HepG2 (cell line): ENCODE measurements at regions not wholly inside any gene's neighbourhood (a gene's known extent, or its start where the extent isn't known, plus 50 kb on each side); places are given as distances from the start of the nearest gene placed in this dataset.

Experiments
- ATAC-seq: fragments of 200-7000 bp; cut with Tn5 transposase; 3 replicates; pipeline ENCODE4 v1.9.1; 2020; ENCODE audit warnings: mild to moderate bottlenecking, moderate library complexity
- BruUV-seq: library from RNA; stranded (reverse); fragments of 400-500 nt; replicated peaks from 2 replicates; lab custom pipeline; 2021; lab: Mats Ljungman, UMichigan
- CTCF ChIA-PET: fragments of 300-600 bp; formaldehyde crosslinking; extraction: SDS; loops from one replicate; lab custom pipeline; 2021; ENCODE audit warnings: low total read pairs, inconsistent platforms, low intra/inter-chr PET ratio; lab: Yijun Ruan, JAX
- POLR2A ChIA-PET: fragments of 350-600 bp; sonication (Branson Sonifier 250); formaldehyde crosslinking; loops from one replicate; lab custom pipeline; 2020; ENCODE audit warnings: antibody characterized with exemption, inconsistent platforms; lab: Yijun Ruan, JAX
- DNase-seq: peaks from one replicate; pipeline ENCODE4 v3.0.0-alpha.2; 2015; ENCODE audit warnings: low spot score
- FAIRE-seq: peaks from 3 replicates; lab custom pipeline; 2011; peaks lifted over from hg19 to GRCh38; lab: Jason Lieb, UNC
- H2AFZ ChIP-seq: one replicate; pipeline ENCODE4 v1.6.1; 2011; ENCODE audit warnings: low read length, inconsistent platforms
- H3K27ac ChIP-seq: fragments of 300-600 bp; 3 replicates; pipeline ENCODE4 v1.8.0; 2011; ENCODE audit warnings: mixed run types, mild to moderate bottlenecking, mixed read lengths, low read length, inconsistent platforms; ENCODE audit not compliant: insufficient read depth; ENCODE audit errors: extremely low read length
- H3K27me3 ChIP-seq, 2 experiments: fragments of 200-600 bp in 1 of 2; 2 replicates in 1 of 2; 3 replicates in 1 of 2; pipeline versions ENCODE4 v1.6.0 to v1.8.0; 2011; ENCODE audit warnings: low read length in 2 of 2, mild to moderate bottlenecking in 2 of 2, moderate library complexity in 2 of 2, inconsistent platforms in 1 of 2; ENCODE audit not compliant: insufficient read depth in 2 of 2, control insufficient read depth in 1 of 2
- H3K36me3 ChIP-seq, 2 experiments: fragments of 200-600 bp in 1 of 2; replicated peaks in 1 of 2; 2 replicates in 1 of 2; 3 replicates in 1 of 2; pipeline versions ENCODE4 v1.5.1 to v1.8.0; 2011; ENCODE audit warnings: low read length in 2 of 2, inconsistent platforms in 1 of 2; ENCODE audit not compliant: insufficient read depth in 2 of 2, control insufficient read depth in 1 of 2
- H3K4me1 ChIP-seq: 2 replicates; pipeline ENCODE4 v1.5.1; 2012; ENCODE audit warnings: low read length, inconsistent platforms; ENCODE audit not compliant: insufficient read depth
- H3K4me2 ChIP-seq: 2 replicates; pipeline ENCODE4 v1.6.0; 2011; ENCODE audit warnings: low read depth, low read length, inconsistent platforms
- H3K4me3 ChIP-seq, 3 experiments: fragments of 200-600 bp in 1 of 3; sonication (generic), shearing (Covaris generic) in 1 of 3; replicated peaks in 1 of 3; 2 replicates each; pipeline ENCODE4 v1.5.1; 2011 to 2016; ENCODE audit warnings: low read length in 3 of 3, inconsistent platforms in 2 of 3, low read depth in 2 of 3, mild to moderate bottlenecking in 2 of 3, control low read depth in 1 of 3, mixed read lengths in 1 of 3; ENCODE audit not compliant: insufficient read depth in 1 of 3
- H3K79me2 ChIP-seq: one replicate; pipeline ENCODE4 v1.6.1; 2011; ENCODE audit warnings: low read length, inconsistent platforms; ENCODE audit not compliant: insufficient read depth
- H3K9ac ChIP-seq: 2 replicates; pipeline ENCODE4 v1.6.0; 2011; ENCODE audit warnings: mild to moderate bottlenecking, low read depth, low read length, inconsistent platforms; ENCODE audit not compliant: insufficient read depth
- H3K9me3 ChIP-seq: 2 replicates; pipeline ENCODE4 v1.5.1; 2012; ENCODE audit warnings: mild to moderate bottlenecking, low read length
- H4K20me1 ChIP-seq: 2 replicates; pipeline ENCODE4 v1.6.0; 2011; ENCODE audit warnings: inconsistent platforms, mild to moderate bottlenecking, low read length, moderate library complexity; ENCODE audit not compliant: insufficient read depth
- CBFB ChIP-seq: sonication (generic); formaldehyde crosslinking; IDR thresholded peaks from 2 replicates; pipeline ENCODE4 v1.4.0; 2020; ENCODE audit warnings: missing genetic modification reagents
- CEBPG ChIP-seq: IDR thresholded peaks from 2 replicates; pipeline ENCODE4 v1.6.1; 2016
- JARID2 ChIP-seq: sonication (generic); formaldehyde crosslinking; IDR thresholded peaks from 2 replicates; pipeline ENCODE4 v1.8.1; 2023; ENCODE audit warnings: missing genetic modification reagents, inconsistent platforms; ENCODE audit not compliant: insufficient replicate concordance
- KLF6 ChIP-seq: IDR thresholded peaks from 2 replicates; pipeline ENCODE4 v1.8.0; 2016; ENCODE audit warnings: missing biosample characterization, missing genetic modification reagents
- MAF1 ChIP-seq: sonication (generic); formaldehyde crosslinking; IDR thresholded peaks from 2 replicates; pipeline ENCODE4 v1.5.0; 2020; ENCODE audit warnings: missing genetic modification reagents, borderline replicate concordance
- MNT ChIP-seq: fragments of 450-650 bp; IDR thresholded peaks from 2 replicates; pipeline ENCODE4 v1.6.1; 2016
- NBN ChIP-seq: fragments of 450-650 bp; conservative IDR thresholded peaks from 2 replicates; pipeline ENCODE4 v1.6.1; 2017
- RXRA ChIP-seq: sonication (generic); formaldehyde crosslinking; IDR thresholded peaks from 2 replicates; pipeline ENCODE4 v1.5.1; 2020; ENCODE audit warnings: missing genetic modification reagents
- SSRP1 ChIP-seq: IDR thresholded peaks from 2 replicates; pipeline ENCODE4 v1.6.1; 2016; ENCODE audit warnings: control low read depth
- ZKSCAN8 ChIP-seq: IDR thresholded peaks from 2 replicates; pipeline ENCODE4 v1.6.1; 2016; ENCODE audit warnings: borderline replicate concordance, missing genetic modification reagents, missing compliant biosample characterization
- ZNF160 ChIP-seq: sonication (generic); formaldehyde crosslinking; IDR thresholded peaks from 2 replicates; pipeline ENCODE4 v1.8.0; 2022; ENCODE audit warnings: mild to moderate bottlenecking, inconsistent platforms, missing genetic modification reagents
- ZNF281 ChIP-seq: sonication (generic); formaldehyde crosslinking; IDR thresholded peaks from 2 replicates; pipeline ENCODE4 v1.4.0; 2020; ENCODE audit warnings: missing genetic modification reagents, borderline replicate concordance
- ZNF451 ChIP-seq: sonication (generic); formaldehyde crosslinking; IDR thresholded peaks from 2 replicates; pipeline ENCODE4 v1.5.0; 2020; ENCODE audit warnings: mild to moderate bottlenecking, missing genetic modification reagents
- WGBS: methylation state at CpG from one replicate; pipeline ENCODE4 v1.1.6; 2017; ENCODE audit warnings: low lambda C conversion rate; 5-methylcytosine and 5-hydroxymethylcytosine counted together
- in situ Hi-C: cut with HindIII; loops from 2 replicates; pipeline ENCODE4 v1.10.0; 2017; ENCODE audit warnings: low pct_unique_long_range_greater_than_20kb; ENCODE audit not compliant: extremely low pct_ligation_motif_present
- intact Hi-C: fragments of 100-400 bp; cut with micrococcal nuclease; formaldehyde crosslinking; loops from one replicate; pipeline ENCODE4 v1.10.0; 2022; ENCODE audit not compliant: unreplicated experiment
- TF ChIP-seq, protein P1 (sequence below): IDR thresholded peaks from 2 replicates; pipeline ENCODE4 v1.6.1; 2016; ENCODE audit warnings: missing compliant biosample characterization, missing genetic modification reagents, borderline replicate concordance

- no peaks in the 10 kb centered on the region for H3K4me1 ChIP-seq
- H3K27ac ChIP-seq: no peak overlapping the region
- ChIA-PET CTCF (no interaction called here), POLR2A (no interaction called here)
- DNase-seq: no peak
- WGBS: 18% methylated on average over 5 of the region's 5 CpGs
- no peak overlapping the region for H3K9ac ChIP-seq
- H3K27me3 ChIP-seq: no peaks in the 10 kb centered on the region
- no peaks in the 10 kb centered on the region for H3K36me3 ChIP-seq
- ATAC-seq: no peak
- H4K20me1 ChIP-seq: no peaks in the 10 kb centered on the region
- BruUV-seq: no TSS peak
- no peak overlapping the region for H2AFZ ChIP-seq
- H3K4me3 ChIP-seq: no peak overlapping the region
- TF ChIP-seq MAF1 (CRISPR knock-in tag): no peak
- TF ChIP-seq MNT: peak; percentile 98
- no peak for TF ChIP-seq ZNF281
- TF ChIP-seq, all 625 proteins: peak for 1
- no peak for FAIRE-seq
- Histone ChIP-seq H3K79me2 (no peaks in the 10 kb centered on the region), H3K9me3 (no peaks in the 10 kb centered on the region), H3K4me2 (no peak overlapping the region)
- in situ Hi-C loops: no loop called here
- intact Hi-C loops: no loop called here
These were observed 427.9 kb downstream of the STIM2 start for GRCh38 chr4:27288496-27288895.

DNA sequence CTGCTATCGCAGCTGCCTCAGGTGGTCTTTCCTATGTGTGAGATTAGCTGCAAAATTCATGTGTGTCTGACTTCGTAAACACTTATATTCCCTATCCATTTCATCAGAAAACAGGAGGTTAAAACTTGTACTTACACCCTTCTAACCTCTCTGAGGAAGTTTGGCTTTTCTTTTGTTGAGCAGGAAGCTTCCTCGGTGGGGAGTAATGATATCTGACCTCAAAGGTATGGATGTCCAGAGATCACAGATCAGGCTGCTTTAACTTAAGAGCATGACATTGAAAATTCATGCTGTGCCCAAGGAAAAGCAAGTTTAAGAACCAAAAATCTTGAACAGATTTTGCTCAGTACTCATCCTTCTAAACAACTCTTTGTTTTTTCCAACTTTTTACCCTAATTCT lies 429.1 kb downstream of the STIM2 start:
- no peak for DNase-seq
- no peak overlapping the region for H3K27ac ChIP-seq
- H3K4me2 ChIP-seq: no peak overlapping the region
- no peak for FAIRE-seq
- H3K79me2 ChIP-seq: no peaks in the 10 kb centered on the region
- H3K4me1 ChIP-seq: no peaks in the 10 kb centered on the region
- in situ Hi-C loops (no loop called here), intact Hi-C loops (no loop called here)
- H3K4me3 ChIP-seq: no peak overlapping the region
- WGBS: 3% methylated on average over 3 of the region's 3 CpGs
- H3K27me3 ChIP-seq: no peaks in the 10 kb centered on the region
- H3K36me3 ChIP-seq: no peaks in the 10 kb centered on the region
- ChIA-PET CTCF (no interaction called here), POLR2A (no interaction called here)
- H2AFZ ChIP-seq: no peak overlapping the region
- H3K9ac ChIP-seq: no peak overlapping the region
- ATAC-seq: no peak
- BruUV-seq: no TSS peak
- H3K9me3 ChIP-seq: no peaks in the 10 kb centered on the region
- H4K20me1 ChIP-seq: no peaks in the 10 kb centered on the region
- TF ChIP-seq CEBPG (CRISPR knock-in tag) (no peak), SSRP1 (no peak), NBN (no peak), CBFB (CRISPR knock-in tag) (no peak), JARID2 (CRISPR knock-in tag) (no peak), ZNF160 (CRISPR knock-in tag) (no peak), ZNF451 (CRISPR knock-in tag) (no peak), ZKSCAN8 (CRISPR knock-in tag) (no peak), KLF6 (CRISPR knock-in tag) (no peak), RXRA (CRISPR knock-in tag) (no peak)
- TF ChIP-seq, protein P1, sequence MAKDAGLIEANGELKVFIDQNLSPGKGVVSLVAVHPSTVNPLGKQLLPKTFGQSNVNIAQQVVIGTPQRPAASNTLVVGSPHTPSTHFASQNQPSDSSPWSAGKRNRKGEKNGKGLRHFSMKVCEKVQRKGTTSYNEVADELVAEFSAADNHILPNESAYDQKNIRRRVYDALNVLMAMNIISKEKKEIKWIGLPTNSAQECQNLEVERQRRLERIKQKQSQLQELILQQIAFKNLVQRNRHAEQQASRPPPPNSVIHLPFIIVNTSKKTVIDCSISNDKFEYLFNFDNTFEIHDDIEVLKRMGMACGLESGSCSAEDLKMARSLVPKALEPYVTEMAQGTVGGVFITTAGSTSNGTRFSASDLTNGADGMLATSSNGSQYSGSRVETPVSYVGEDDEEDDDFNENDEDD (CRISPR knock-in tag): no peak
